ENCODE measurements at regions not wholly inside any gene's neighbourhood (a gene's known extent, or its start where the extent isn't known, plus 50 kb on each side); places are given as distances from the start of the nearest gene placed in this dataset.

DNA sequence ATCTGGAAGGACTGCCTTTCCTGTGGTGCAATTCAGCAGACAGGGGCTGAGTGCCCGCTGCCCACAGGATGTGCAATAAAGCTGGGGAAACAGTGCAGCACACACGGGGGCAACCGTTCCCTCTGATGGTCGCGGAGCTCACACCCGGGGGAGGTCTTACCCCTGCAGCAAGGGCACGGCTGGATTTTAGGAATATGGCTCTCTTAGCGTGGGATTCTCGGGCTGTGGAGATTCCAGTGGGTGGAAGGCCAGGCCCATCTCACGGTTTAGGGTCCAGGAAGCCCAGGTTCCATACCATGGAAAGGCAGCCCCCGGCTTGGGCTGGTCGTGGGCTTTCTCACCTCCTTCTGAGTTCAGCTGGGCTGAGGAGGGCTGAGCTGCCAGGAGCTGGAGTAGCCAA, 244.1 kb downstream of the MED10 start:
- H3K9me3 ChIP-seq: no peaks in the 10 kb centered on the region
- no peaks in the 10 kb centered on the region for H3K4me1 ChIP-seq
- no peak overlapping the region for H3K4me3 ChIP-seq
- intact Hi-C loops (cut with DNase I): no loop called here
- H3K36me3 ChIP-seq: no peaks in the 10 kb centered on the region
- H3K27ac ChIP-seq (replicated peaks in 1 of 4): no peak overlapping the region
- 70% methylated on average over 2 of the region's 12 CpGs for WGBS
- peak; percentile 68 for DNase-seq (ENCODE audit: extremely low spot score)
- no peak for TF ChIP-seq POLR2A (IDR thresholded peaks at IDR 0.05; ENCODE audit: low read depth)
- H3K27me3 ChIP-seq: no peaks in the 10 kb centered on the region

GRCh38 chr5:6125781-6126180, 252.6 kb downstream of the MED10 start:
- Histone ChIP-seq H3K9me3 (peaks cover 0 to 3% (median 1%) of the 10 kb centered on the region in 4 donors), H3K27me3 (no peaks in the 10 kb centered on the region), H3K4me3 (no peak overlapping the region), H3K36me3 (no peaks in the 10 kb centered on the region), H3K4me1 (no peaks in the 10 kb centered on the region), H3K27ac (replicated peaks in 1 of 4) (no peak overlapping the region)
- intact Hi-C loops (cut with DNase I): no loop called here
- DNase-seq (ENCODE audit: extremely low spot score): no peak
- no peak for TF ChIP-seq POLR2AphosphoS5 (IDR thresholded peaks at IDR 0.05)
- TF ChIP-seq EP300 (IDR thresholded peaks at IDR 0.05): no peak
- no peak for TF ChIP-seq POLR2A (IDR thresholded peaks at IDR 0.05; ENCODE audit: low read depth)
- 91% methylated on average over 2 of the region's 2 CpGs for WGBS

DNA sequence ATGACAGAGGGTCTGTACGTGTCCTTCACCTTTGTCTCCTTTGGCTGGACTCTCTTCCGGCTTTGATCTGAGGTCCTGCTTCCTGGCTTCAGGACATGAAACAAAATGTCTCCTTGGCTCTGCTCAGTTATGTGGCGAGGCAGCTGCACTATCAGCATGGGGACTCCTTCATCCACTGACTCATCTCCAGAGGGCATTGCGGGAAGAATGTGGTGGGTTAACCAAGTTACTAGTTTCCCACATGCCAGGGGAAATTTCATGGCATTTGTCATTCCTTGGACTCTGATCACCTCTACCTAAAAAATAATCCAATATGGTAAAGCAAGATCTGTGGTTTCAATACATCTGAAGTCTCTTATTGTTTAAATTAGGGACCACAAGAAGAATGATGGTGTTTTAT, 259.7 kb downstream of the MED10 start:
- TF ChIP-seq, protein P1, sequence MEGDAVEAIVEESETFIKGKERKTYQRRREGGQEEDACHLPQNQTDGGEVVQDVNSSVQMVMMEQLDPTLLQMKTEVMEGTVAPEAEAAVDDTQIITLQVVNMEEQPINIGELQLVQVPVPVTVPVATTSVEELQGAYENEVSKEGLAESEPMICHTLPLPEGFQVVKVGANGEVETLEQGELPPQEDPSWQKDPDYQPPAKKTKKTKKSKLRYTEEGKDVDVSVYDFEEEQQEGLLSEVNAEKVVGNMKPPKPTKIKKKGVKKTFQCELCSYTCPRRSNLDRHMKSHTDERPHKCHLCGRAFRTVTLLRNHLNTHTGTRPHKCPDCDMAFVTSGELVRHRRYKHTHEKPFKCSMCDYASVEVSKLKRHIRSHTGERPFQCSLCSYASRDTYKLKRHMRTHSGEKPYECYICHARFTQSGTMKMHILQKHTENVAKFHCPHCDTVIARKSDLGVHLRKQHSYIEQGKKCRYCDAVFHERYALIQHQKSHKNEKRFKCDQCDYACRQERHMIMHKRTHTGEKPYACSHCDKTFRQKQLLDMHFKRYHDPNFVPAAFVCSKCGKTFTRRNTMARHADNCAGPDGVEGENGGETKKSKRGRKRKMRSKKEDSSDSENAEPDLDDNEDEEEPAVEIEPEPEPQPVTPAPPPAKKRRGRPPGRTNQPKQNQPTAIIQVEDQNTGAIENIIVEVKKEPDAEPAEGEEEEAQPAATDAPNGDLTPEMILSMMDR (IDR thresholded peaks at IDR 0.05): no peak
- TF ChIP-seq POLR2A (IDR thresholded peaks at IDR 0.05; ENCODE audit: low read depth) (no peak), POLR2AphosphoS5 (IDR thresholded peaks at IDR 0.05) (no peak), EP300 (IDR thresholded peaks at IDR 0.05) (no peak)
- Histone ChIP-seq H3K9me3 (no peaks in the 10 kb centered on the region), H3K27me3 (no peaks in the 10 kb centered on the region), H3K36me3 (no peaks in the 10 kb centered on the region), H3K4me3 (no peak overlapping the region), H3K4me1 (no peaks in the 10 kb centered on the region), H3K27ac (replicated peaks in 1 of 4) (no peak overlapping the region)
- no peak for DNase-seq (ENCODE audit: extremely low spot score)
- intact Hi-C loops (cut with DNase I): no loop called here
- 84% methylated on average over 4 of the region's 4 CpGs for WGBS

GRCh38 chr5:6117212-6117611, 261.1 kb downstream of the MED10 start:
- no peaks in the 10 kb centered on the region for H3K27me3 ChIP-seq
- TF ChIP-seq POLR2AphosphoS5 (IDR thresholded peaks at IDR 0.05) (no peak), EP300 (IDR thresholded peaks at IDR 0.05) (no peak), POLR2A (IDR thresholded peaks at IDR 0.05; ENCODE audit: low read depth) (no peak)
- WGBS: 75% methylated on average over 1 of the region's 1 CpG
- no peaks in the 10 kb centered on the region for H3K36me3 ChIP-seq
- H3K4me3 ChIP-seq: no peak overlapping the region
- H3K27ac ChIP-seq (replicated peaks in 1 of 4): no peak overlapping the region
- peak; percentile 47 for DNase-seq (ENCODE audit: extremely low spot score)
- H3K4me1 ChIP-seq: no peaks in the 10 kb centered on the region
- intact Hi-C loops (cut with DNase I): no loop called here
- no peaks in the 10 kb centered on the region for H3K9me3 ChIP-seq

GRCh38 chr5:6115852-6116251, 262.5 kb downstream of the MED10 start:
- DNase-seq (ENCODE audit: extremely low spot score): peak; percentile 21
- Histone ChIP-seq H3K4me3 (no peak overlapping the region), H3K27ac (replicated peaks in 1 of 4) (no peak overlapping the region), H3K27me3 (no peaks in the 10 kb centered on the region), H3K4me1 (no peaks in the 10 kb centered on the region), H3K9me3 (no peaks in the 10 kb centered on the region), H3K36me3 (no peaks in the 10 kb centered on the region)
- TF ChIP-seq, protein P1 (IDR thresholded peaks at IDR 0.05): no peak
- TF ChIP-seq POLR2A (IDR thresholded peaks at IDR 0.05; ENCODE audit: low read depth) (no peak), POLR2AphosphoS5 (IDR thresholded peaks at IDR 0.05) (no peak), EP300 (IDR thresholded peaks at IDR 0.05) (no peak)
- intact Hi-C loops (cut with DNase I): no loop called here
- 81% methylated on average over 4 of the region's 4 CpGs for WGBS

- no peak for DNase-seq (ENCODE audit: extremely low spot score)
- H3K4me1 ChIP-seq: no peaks in the 10 kb centered on the region
- no peaks in the 10 kb centered on the region for H3K27me3 ChIP-seq
- no peak for TF ChIP-seq POLR2A (IDR thresholded peaks at IDR 0.05; ENCODE audit: low read depth)
- TF ChIP-seq POLR2AphosphoS5 (IDR thresholded peaks at IDR 0.05): no peak
- TF ChIP-seq EP300 (IDR thresholded peaks at IDR 0.05): no peak
- TF ChIP-seq, protein P1 (IDR thresholded peaks at IDR 0.05): no peak
- no peak overlapping the region for H3K27ac ChIP-seq (replicated peaks in 1 of 4)
- H3K4me3 ChIP-seq: no peak overlapping the region
- intact Hi-C loops (cut with DNase I): no loop called here
- H3K9me3 ChIP-seq: no peaks in the 10 kb centered on the region
- H3K36me3 ChIP-seq: no peaks in the 10 kb centered on the region
These were observed 265.8 kb downstream of the MED10 start for GRCh38 chr5:6112538-6112937.
